ENCODE measurements at regions not wholly inside any gene's neighbourhood (a gene's known extent, or its start where the extent isn't known, plus 50 kb on each side); places are given as distances from the start of the nearest gene placed in this dataset.
"Not testable (repeated sequence)": the region's sequence is repeated elsewhere in the genome, so short reads cannot be mapped to it uniquely, and the experiment has no call there.

GRCh38 chr2:53317861-53318260, 449.7 kb upstream of the CHAC2 start:
- Histone ChIP-seq H3K4me3 (no peak overlapping the region), H3K36me3 (no peaks in the 10 kb centered on the region), H3K9me3 (no peaks in the 10 kb centered on the region), H3K27ac (no peak overlapping the region), H3K4me1 (no peaks in the 10 kb centered on the region), H3K27me3 (no peaks in the 10 kb centered on the region)
- intact Hi-C loops (cut with DNase I; ENCODE audit: low total_unique reads), result no loop called here
- TF ChIP-seq POLR2A (IDR thresholded peaks at IDR 0.05), result no peak
- no peak for TF ChIP-seq CTCF (IDR thresholded peaks at IDR 0.05)
- no peak for DNase-seq

DNA sequence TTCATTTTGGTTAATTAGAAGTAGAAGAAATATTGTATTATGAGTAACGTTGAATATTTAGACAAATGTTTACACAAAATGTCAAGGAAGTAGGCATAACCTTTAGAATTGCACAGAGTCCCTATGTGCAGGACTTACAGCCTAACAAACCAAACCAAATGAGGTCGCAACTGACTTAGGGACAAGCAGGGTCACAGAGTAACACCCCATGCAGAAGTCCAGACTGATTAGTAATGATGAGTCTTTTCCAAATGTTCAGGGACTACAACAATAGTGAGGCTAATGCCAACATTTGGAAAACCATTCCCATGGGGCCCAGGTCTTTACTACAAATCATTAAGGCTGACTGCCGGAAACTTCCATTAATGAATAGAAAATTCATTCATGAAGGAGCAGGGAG, 452.5 kb upstream of the CHAC2 start:
- Histone ChIP-seq H3K27me3 (no peaks in the 10 kb centered on the region), H3K27ac (no peak overlapping the region), H3K4me1 (no peaks in the 10 kb centered on the region), H3K4me3 (no peak overlapping the region), H3K36me3 (no peaks in the 10 kb centered on the region), H3K9me3 (no peaks in the 10 kb centered on the region)
- DNase-seq, result no peak
- intact Hi-C loops (cut with DNase I; ENCODE audit: low total_unique reads), result no loop called here
- TF ChIP-seq CTCF (IDR thresholded peaks at IDR 0.05), result no peak
- no peak for TF ChIP-seq POLR2A (IDR thresholded peaks at IDR 0.05)

GRCh38 chr2:53314718-53315117, 452.9 kb upstream of the CHAC2 start:
- Histone ChIP-seq H3K27me3 (no peaks in the 10 kb centered on the region), H3K4me3 (no peak overlapping the region), H3K27ac (no peak overlapping the region), H3K36me3 (no peaks in the 10 kb centered on the region), H3K9me3 (no peaks in the 10 kb centered on the region), H3K4me1 (no peaks in the 10 kb centered on the region)
- TF ChIP-seq POLR2A (IDR thresholded peaks at IDR 0.05), result no peak
- TF ChIP-seq CTCF (IDR thresholded peaks at IDR 0.05), result no peak
- intact Hi-C loops (cut with DNase I; ENCODE audit: low total_unique reads), result no loop called here
- DNase-seq, result no peak

DNA sequence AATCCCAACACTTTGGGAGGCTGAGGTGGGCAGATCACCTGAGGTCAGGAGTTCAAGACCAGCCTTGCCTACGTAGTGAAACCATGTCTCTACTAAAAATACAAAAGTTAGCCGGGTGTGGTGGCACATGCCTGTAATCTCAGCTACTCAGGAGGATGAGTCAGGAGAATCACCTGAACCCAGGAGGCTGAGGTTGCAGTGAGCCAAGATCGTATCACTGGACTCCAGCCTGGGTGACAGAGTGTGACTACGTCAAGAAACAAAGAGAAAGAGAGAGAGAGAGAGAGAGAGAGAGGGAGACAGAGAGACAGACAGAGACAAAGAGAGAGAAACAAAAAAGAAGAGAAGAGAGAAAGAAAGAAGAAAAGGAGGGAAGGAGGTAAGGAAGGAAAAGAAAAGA, 454.0 kb upstream of the CHAC2 start:
- DNase-seq; H3K27ac ChIP-seq; H3K27me3 ChIP-seq; H3K9me3 ChIP-seq; H3K4me3 ChIP-seq; intact Hi-C loops (cut with DNase I; ENCODE audit: low total_unique reads); H3K4me1 ChIP-seq; H3K36me3 ChIP-seq: not testable (repeated sequence)

DNA sequence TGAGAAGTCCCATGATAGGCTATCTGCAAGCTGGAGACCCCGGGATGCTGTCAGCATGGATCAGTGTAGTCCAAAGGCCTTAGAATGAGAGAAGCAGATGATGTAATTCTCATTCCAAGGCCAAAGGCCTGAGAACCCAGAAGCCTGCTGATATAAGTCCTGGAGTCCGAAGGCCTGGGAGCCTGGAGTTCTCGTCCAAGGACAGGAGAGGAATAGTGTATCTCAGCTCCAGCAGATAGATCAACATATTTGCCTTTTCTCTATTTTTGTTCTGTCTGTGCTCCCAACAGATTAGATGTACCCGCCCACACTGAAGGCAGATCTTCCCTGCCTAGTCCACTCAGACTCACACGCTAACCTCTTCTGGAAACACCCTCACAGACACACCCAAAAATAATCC, 454.9 kb upstream of the CHAC2 start:
- Histone ChIP-seq H3K27me3 (no peaks in the 10 kb centered on the region), H3K36me3 (no peaks in the 10 kb centered on the region), H3K4me1 (no peaks in the 10 kb centered on the region), H3K9me3 (no peaks in the 10 kb centered on the region), H3K4me3 (no peak overlapping the region), H3K27ac (no peak overlapping the region)
- TF ChIP-seq CTCF (IDR thresholded peaks at IDR 0.05) (no peak), POLR2A (IDR thresholded peaks at IDR 0.05) (no peak)
- no peak for DNase-seq
- intact Hi-C loops (cut with DNase I; ENCODE audit: low total_unique reads), result no loop called here

GRCh38 chr2:53312181-53312580, 455.4 kb upstream of the CHAC2 start:
- H3K27ac ChIP-seq, result no peak overlapping the region
- DNase-seq, result no peak
- TF ChIP-seq CTCF (IDR thresholded peaks at IDR 0.05), result no peak
- TF ChIP-seq POLR2A (IDR thresholded peaks at IDR 0.05), result no peak
- no peak overlapping the region for H3K4me3 ChIP-seq
- no peaks in the 10 kb centered on the region for H3K4me1 ChIP-seq
- no peaks in the 10 kb centered on the region for H3K36me3 ChIP-seq
- intact Hi-C loops (cut with DNase I; ENCODE audit: low total_unique reads), result no loop called here
- no peaks in the 10 kb centered on the region for H3K27me3 ChIP-seq
- no peaks in the 10 kb centered on the region for H3K9me3 ChIP-seq
